Retinal pigment epithelial cell (primary cell): ENCODE measurements at regions not wholly inside any gene's neighbourhood (a gene's known extent, or its start where the extent isn't known, plus 50 kb on each side); places are given as distances from the start of the nearest gene placed in this dataset.
"Not testable (repeated sequence)": the region's sequence is repeated elsewhere in the genome, so short reads cannot be mapped to it uniquely, and the experiment has no call there.

ENCODE experiments used
- DNase-seq: peaks from one replicate; pipeline ENCODE4 v3.0.0-alpha.2; 2010; ENCODE audit warnings: low read depth
- H3K4me3 ChIP-seq: 2 replicates; pipeline ENCODE4 v1.5.1; 2011; ENCODE audit warnings: mild to moderate bottlenecking, low read length, control low read depth, moderate library complexity
- TF ChIP-seq, protein P1 (sequence below): conservative IDR thresholded peaks from 2 replicates; pipeline ENCODE4 v1.5.1; 2011; ENCODE audit warnings: low read depth, low read length, control low read depth, inconsistent platforms

DNA sequence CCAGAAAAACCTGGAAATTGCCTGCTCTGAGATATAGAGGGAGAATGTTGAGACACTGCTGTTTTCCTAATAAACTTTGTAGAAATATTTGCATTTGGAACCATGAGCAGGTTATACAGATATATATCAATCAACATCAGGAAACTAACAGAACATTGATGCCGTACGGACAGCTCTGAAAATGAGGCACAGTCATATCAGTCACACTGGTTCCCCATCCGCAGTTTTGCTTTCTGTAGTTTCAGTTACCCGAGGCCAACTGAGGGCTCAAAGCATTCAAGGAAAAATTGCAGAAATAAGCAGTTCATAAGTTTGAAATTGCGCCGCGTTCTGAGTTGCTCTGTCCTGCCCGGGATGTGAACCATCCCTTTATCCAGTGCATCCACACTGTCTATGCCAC lies 137.9 kb downstream of the KLF6 start:
- H3K4me3 ChIP-seq = no peak overlapping the region
- TF ChIP-seq, protein P1, sequence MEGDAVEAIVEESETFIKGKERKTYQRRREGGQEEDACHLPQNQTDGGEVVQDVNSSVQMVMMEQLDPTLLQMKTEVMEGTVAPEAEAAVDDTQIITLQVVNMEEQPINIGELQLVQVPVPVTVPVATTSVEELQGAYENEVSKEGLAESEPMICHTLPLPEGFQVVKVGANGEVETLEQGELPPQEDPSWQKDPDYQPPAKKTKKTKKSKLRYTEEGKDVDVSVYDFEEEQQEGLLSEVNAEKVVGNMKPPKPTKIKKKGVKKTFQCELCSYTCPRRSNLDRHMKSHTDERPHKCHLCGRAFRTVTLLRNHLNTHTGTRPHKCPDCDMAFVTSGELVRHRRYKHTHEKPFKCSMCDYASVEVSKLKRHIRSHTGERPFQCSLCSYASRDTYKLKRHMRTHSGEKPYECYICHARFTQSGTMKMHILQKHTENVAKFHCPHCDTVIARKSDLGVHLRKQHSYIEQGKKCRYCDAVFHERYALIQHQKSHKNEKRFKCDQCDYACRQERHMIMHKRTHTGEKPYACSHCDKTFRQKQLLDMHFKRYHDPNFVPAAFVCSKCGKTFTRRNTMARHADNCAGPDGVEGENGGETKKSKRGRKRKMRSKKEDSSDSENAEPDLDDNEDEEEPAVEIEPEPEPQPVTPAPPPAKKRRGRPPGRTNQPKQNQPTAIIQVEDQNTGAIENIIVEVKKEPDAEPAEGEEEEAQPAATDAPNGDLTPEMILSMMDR = no peak
- DNase-seq = no peak

DNA sequence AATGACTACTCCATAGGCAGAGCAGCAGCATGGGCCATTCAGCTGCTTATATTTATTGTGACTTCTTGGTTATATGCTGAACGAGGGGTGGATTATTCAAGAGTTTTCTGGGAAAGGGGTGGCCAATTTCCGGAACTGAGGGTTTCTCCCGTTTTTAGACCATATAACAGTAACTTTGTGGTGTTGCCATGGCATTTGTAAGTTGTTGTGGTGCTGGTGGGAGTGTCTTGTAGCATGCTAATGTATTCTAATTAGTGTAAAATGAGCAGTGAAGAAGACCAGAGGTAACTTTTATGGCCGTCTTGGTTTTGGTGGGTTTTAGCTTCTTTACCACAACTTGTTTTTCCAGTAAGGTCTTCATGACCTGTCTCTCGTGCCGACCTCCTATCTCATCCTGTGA lies 139.6 kb downstream of the KLF6 start:
- no peak for DNase-seq
- TF ChIP-seq, protein P1 = no peak
- no peak overlapping the region for H3K4me3 ChIP-seq

GRCh38 chr10:3640816-3641215 lies 144.2 kb downstream of the KLF6 start:
- no peak overlapping the region for H3K4me3 ChIP-seq
- TF ChIP-seq, protein P1 = no peak
- no peak for DNase-seq

GRCh38 chr10:3639546-3639945 lies 145.5 kb downstream of the KLF6 start:
- no peak for DNase-seq
- no peak overlapping the region for H3K4me3 ChIP-seq
- TF ChIP-seq, protein P1 = no peak

DNA sequence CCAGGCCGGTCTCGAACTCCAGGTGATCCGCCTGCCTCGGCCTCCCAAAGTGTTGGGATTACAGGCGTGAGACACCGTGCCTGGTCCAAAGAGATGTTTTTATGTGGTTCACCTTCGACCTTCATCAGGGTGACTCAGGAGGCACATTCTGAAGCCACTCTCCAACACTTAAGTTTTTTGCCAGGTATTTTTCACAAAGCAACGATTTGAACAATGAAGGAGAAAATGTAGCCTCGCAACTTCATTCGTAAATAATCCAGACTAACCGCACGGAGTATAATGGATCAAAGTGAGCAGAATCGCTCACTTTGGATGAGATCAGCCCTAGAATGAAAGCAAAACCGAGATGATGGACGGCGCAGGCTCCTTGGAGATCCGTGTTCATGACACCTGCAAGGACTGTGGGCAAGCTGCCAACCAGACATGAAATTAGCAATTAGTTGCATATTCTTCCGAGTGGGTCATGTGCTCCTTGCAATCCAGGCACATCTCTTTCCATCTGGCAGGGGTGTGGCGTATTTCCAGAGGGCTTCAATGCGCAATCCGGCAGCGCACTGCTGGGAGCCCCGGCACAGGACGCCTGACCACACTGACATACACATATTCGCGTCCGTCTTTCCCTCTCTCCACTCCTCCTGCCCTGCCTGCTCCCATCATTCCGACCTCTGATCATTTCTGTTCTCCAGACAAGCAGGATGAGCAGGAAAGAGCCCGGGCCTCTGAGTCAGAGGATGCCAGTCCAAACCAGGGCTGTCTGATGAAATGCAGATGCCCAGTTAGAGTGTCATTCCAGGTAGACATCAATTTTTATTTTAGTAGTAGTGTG lies 148.4 kb downstream of the KLF6 start:
- no peak overlapping the region for H3K4me3 ChIP-seq
- TF ChIP-seq, protein P1 = no peak
- DNase-seq = no peak

GRCh38 chr10:3635697-3636096 lies 149.3 kb downstream of the KLF6 start:
- TF ChIP-seq, protein P1 = no peak
- DNase-seq = no peak
- no peak overlapping the region for H3K4me3 ChIP-seq

- DNase-seq = no peak
- TF ChIP-seq, protein P1 = no peak
- H3K4me3 ChIP-seq = no peak overlapping the region
These were observed 149.8 kb downstream of the KLF6 start for GRCh38 chr10:3635211-3635671.

DNA sequence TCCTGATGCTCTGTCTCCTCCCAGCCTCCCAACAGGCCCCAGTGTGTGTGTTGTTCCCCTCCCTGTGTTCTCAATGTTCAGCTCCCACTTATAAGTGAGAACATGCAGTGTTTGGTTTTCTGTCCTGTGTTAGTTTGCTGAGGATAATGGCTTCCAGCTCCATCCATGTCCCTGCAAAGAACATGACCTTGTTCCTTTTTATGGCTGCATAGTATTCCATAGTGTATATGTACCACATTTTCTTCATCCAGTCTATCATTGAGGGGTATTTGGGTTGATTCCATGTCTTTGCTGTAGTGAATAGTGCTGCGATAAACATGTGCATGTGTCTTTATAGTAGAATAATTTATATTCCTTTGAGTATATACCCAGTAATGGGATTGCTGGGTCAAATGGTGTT lies 150.4 kb downstream of the KLF6 start:
- DNase-seq = not testable (repeated sequence)

More for the DNA sequence above, 150.4 kb downstream of the KLF6 start:
- not testable (repeated sequence) for H3K4me3 ChIP-seq
